GM23248 (cell line): ENCODE measurements at regions not wholly inside any gene's neighbourhood (a gene's known extent, or its start where the extent isn't known, plus 50 kb on each side); places are given as distances from the start of the nearest gene placed in this dataset.

Experiments used
- DNase-seq: peaks from one replicate; pipeline ENCODE4 v3.0.0-alpha.2; 2015
- H2AFZ ChIP-seq: fragments of 200-600 bp; sonication (generic); 2 replicates; pipeline ENCODE4 v1.6.1; 2016; ENCODE audit warnings: antibody characterized with exemption
- H3F3A ChIP-seq: fragments of 200-600 bp; sonication (generic); 2 replicates; pipeline ENCODE4 v1.6.1; 2016; ENCODE audit warnings: mild to moderate bottlenecking, antibody characterized with exemption, mixed run types; ENCODE audit not compliant: insufficient read depth
- H3K27ac ChIP-seq: fragments of 200-600 bp; sonication (generic); 2 replicates; pipeline ENCODE4 v1.5.1; 2016; ENCODE audit warnings: mild to moderate bottlenecking
- H3K27me3 ChIP-seq: fragments of 200-600 bp; sonication (generic); replicated peaks from 2 replicates; pipeline ENCODE4 v1.6.1; 2016; ENCODE audit warnings: mild to moderate bottlenecking; ENCODE audit not compliant: insufficient read depth
- H3K36me3 ChIP-seq: fragments of 200-600 bp; sonication (generic); 2 replicates; pipeline ENCODE4 v1.6.1; 2016; ENCODE audit warnings: low read depth, mild to moderate bottlenecking
- H3K4me1 ChIP-seq: fragments of 200-600 bp; sonication (generic); 2 replicates; pipeline ENCODE4 v1.6.1; 2016; ENCODE audit warnings: mild to moderate bottlenecking; ENCODE audit not compliant: insufficient read depth
- H3K4me2 ChIP-seq: fragments of 200-600 bp; sonication (generic); one replicate; pipeline ENCODE4 v1.6.1; 2016; ENCODE audit warnings: mild to moderate bottlenecking; ENCODE audit not compliant: unreplicated experiment
- H3K4me3 ChIP-seq: fragments of 200-600 bp; sonication (generic); 2 replicates; pipeline ENCODE4 v1.5.1; 2016; ENCODE audit warnings: mild to moderate bottlenecking
- H3K79me2 ChIP-seq: fragments of 200-600 bp; sonication (generic); 2 replicates; pipeline ENCODE4 v1.6.1; 2016; ENCODE audit warnings: mild to moderate bottlenecking; ENCODE audit not compliant: insufficient read depth
- H3K9ac ChIP-seq: fragments of 200-600 bp; sonication (generic); 2 replicates; pipeline ENCODE4 v1.6.1; 2016; ENCODE audit warnings: mild to moderate bottlenecking
- H3K9me2 ChIP-seq: fragments of 200-600 bp; sonication (generic); 2 replicates; pipeline ENCODE4 v1.6.1; 2016; ENCODE audit warnings: mixed run types, mild to moderate bottlenecking, moderate library complexity; ENCODE audit not compliant: insufficient read depth
- H3K9me3 ChIP-seq: fragments of 200-600 bp; sonication (generic); one replicate; pipeline ENCODE4 v1.6.1; 2017; ENCODE audit warnings: low read depth
- H4K20me1 ChIP-seq: fragments of 200-600 bp; sonication (generic); 2 replicates; pipeline ENCODE4 v1.6.0; 2016; ENCODE audit not compliant: insufficient read depth
- EZH2 ChIP-seq: fragments of 200-600 bp; sonication (generic); IDR thresholded peaks from 2 replicates; pipeline ENCODE4 v1.6.1; 2018; ENCODE audit warnings: antibody characterized with exemption, mild to moderate bottlenecking; ENCODE audit not compliant: insufficient read depth, poor library complexity, severe bottlenecking
- EZH2phosphoT487 ChIP-seq: fragments of 200-600 bp; sonication (generic); IDR thresholded peaks from 2 replicates; pipeline ENCODE4 v1.6.1; 2018; ENCODE audit warnings: antibody characterized with exemption, moderate library complexity, mild to moderate bottlenecking, low read depth; ENCODE audit not compliant: insufficient read depth
- WGBS, 2 experiments: methylation state at CpG; one replicate each; pipeline ENCODE4 v1.1.6; 2015 to 2017; ENCODE audit warnings: low lambda C conversion rate in 2 of 2, low coverage in 1 of 2; ENCODE audit errors: missing lambda C conversion rate in 2 of 2; 5-methylcytosine and 5-hydroxymethylcytosine counted together
- in situ Hi-C: fragments of 300-500 bp; cut with MboI; formaldehyde crosslinking; loops from 2 replicates; pipeline ENCODE4 v1.15.0; 2020

DNA sequence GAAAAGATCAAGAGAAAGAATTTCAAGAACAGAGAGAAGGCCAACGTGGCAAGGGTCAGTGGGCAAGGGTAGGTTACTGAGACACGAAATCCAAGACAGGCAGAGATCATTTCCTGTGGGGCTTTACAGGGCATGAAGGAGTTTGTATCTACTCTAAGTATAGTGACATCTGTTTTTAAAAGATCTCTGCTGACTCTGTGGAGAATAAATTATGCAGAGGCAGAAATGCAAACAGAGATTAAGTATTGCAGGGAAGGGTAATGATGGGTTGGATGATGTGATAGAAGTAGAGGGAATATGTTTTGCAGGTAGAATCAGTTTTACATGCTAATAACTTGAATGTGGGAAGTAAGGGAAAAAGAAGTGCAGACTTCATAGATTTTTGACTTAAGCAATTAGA, 243.5 kb downstream of the FRK start:
- DNase-seq: no peak
- H3K9me3 ChIP-seq: no peaks in the 10 kb centered on the region
- H3K9me2 ChIP-seq: no peaks in the 10 kb centered on the region
- no peaks in the 10 kb centered on the region for H3K27me3 ChIP-seq
- TF ChIP-seq EZH2phosphoT487 (no peak), EZH2 (no peak)
- no peak overlapping the region for H3K4me2 ChIP-seq
- WGBS, 2 experiments: 2 to 3% methylated on average over 2 of the region's 2 CpGs
- H4K20me1 ChIP-seq: no peaks in the 10 kb centered on the region
- no peaks in the 10 kb centered on the region for H3F3A ChIP-seq
- in situ Hi-C loops: no loop called here
- H3K36me3 ChIP-seq: no peaks in the 10 kb centered on the region
- no peak overlapping the region for H3K4me3 ChIP-seq
- no peak overlapping the region for H3K27ac ChIP-seq
- no peak overlapping the region for H2AFZ ChIP-seq
- no peaks in the 10 kb centered on the region for H3K79me2 ChIP-seq
- H3K9ac ChIP-seq: no peak overlapping the region
- H3K4me1 ChIP-seq: no peaks in the 10 kb centered on the region

DNA sequence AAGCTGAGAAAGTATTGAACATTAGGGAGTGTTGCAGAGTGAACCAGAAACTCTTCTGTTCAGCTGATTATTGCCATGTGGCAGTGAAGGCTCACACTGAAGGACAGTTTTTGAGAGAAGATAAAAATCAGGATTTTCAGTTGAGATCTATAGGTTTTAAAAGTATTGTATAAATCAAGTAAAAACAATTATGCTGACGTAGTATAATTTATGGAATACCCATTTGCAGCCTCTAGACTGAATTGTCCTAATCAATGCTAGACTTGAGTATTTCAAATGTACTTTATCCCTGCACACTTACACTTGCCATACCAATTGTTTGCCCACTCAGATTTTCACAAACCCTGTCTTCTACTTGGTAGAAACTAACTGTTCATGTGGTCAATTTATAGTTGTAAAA, 245.8 kb downstream of the FRK start:
- Histone ChIP-seq H3K79me2 (no peaks in the 10 kb centered on the region), H3K9me3 (no peaks in the 10 kb centered on the region), H4K20me1 (no peaks in the 10 kb centered on the region), H2AFZ (no peak overlapping the region), H3K4me2 (no peak overlapping the region), H3K9ac (no peak overlapping the region), H3K4me3 (no peak overlapping the region), H3K9me2 (no peaks in the 10 kb centered on the region), H3K27me3 (no peaks in the 10 kb centered on the region), H3K27ac (no peak overlapping the region), H3K4me1 (no peaks in the 10 kb centered on the region), H3K36me3 (no peaks in the 10 kb centered on the region), H3F3A (no peaks in the 10 kb centered on the region)
- WGBS, 2 experiments: 22 to 31% methylated on average over 1 of the region's 1 CpG
- no peak for TF ChIP-seq EZH2phosphoT487
- no peak for TF ChIP-seq EZH2
- in situ Hi-C loops: no loop called here
- no peak for DNase-seq

DNA sequence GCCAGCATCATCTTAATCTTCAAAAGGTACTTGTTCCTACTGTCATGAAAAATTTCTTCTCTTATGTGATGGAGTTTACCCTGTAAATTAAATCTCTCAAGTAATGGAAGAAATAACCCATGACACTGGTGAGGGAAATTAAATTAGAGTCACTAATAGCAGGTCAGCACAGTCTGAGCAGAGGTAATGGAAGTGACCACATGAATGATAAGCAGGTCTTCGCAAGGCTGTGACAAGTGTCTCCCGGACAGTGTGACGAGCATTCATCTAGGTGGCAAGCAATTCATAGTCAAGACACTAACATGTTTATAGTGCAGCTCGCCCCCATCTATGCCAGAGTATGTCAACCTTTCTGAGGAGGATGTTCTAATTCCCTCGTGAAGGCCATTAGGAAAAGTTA, 249.2 kb downstream of the FRK start:
- Histone ChIP-seq H2AFZ (no peak overlapping the region), H3K9me3 (no peaks in the 10 kb centered on the region), H3K9ac (no peak overlapping the region), H4K20me1 (no peaks in the 10 kb centered on the region), H3F3A (no peaks in the 10 kb centered on the region), H3K4me1 (no peaks in the 10 kb centered on the region), H3K27me3 (no peaks in the 10 kb centered on the region), H3K36me3 (no peaks in the 10 kb centered on the region), H3K9me2 (no peaks in the 10 kb centered on the region), H3K27ac (no peak overlapping the region), H3K4me2 (no peak overlapping the region), H3K79me2 (no peaks in the 10 kb centered on the region), H3K4me3 (no peak overlapping the region)
- WGBS, 2 experiments: 15 to 28% methylated on average over 5 of the region's 5 CpGs
- no peak for DNase-seq
- in situ Hi-C loops: no loop called here
- TF ChIP-seq EZH2 (no peak), EZH2phosphoT487 (no peak)

DNA sequence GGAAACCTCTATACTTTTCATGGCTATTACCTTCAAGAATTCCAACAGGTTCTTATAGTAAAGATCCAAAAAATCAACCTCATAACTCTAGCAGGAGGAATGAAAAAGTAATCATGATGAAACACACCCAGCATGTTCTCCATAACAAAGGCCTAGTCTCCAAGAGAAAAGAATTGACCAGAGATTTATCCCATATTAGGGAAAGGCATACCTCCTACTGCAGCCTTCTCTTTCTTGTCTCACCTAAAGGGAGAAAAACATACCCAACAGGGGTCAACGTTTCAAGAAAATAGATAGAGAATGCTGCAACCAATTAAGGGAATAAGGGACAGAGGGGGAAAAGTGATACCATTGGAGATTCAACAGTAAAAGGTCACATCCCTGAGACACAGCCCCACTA, 262.5 kb downstream of the FRK start:
- no peaks in the 10 kb centered on the region for H3K9me3 ChIP-seq
- no peaks in the 10 kb centered on the region for H3K9me2 ChIP-seq
- no peak overlapping the region for H3K4me2 ChIP-seq
- H3K4me3 ChIP-seq: no peak overlapping the region
- no peak overlapping the region for H3K27ac ChIP-seq
- DNase-seq: no peak
- H2AFZ ChIP-seq: no peak overlapping the region
- WGBS, 2 experiments: 4 to 6% methylated on average over 1 of the region's 1 CpG
- no peaks in the 10 kb centered on the region for H3K36me3 ChIP-seq
- H3K4me1 ChIP-seq: no peaks in the 10 kb centered on the region
- H3K27me3 ChIP-seq: no peaks in the 10 kb centered on the region
- TF ChIP-seq EZH2 (no peak), EZH2phosphoT487 (no peak)
- no peak overlapping the region for H3K9ac ChIP-seq
- H3K79me2 ChIP-seq: no peaks in the 10 kb centered on the region
- in situ Hi-C loops: no loop called here
- no peaks in the 10 kb centered on the region for H4K20me1 ChIP-seq
- H3F3A ChIP-seq: no peaks in the 10 kb centered on the region

DNA sequence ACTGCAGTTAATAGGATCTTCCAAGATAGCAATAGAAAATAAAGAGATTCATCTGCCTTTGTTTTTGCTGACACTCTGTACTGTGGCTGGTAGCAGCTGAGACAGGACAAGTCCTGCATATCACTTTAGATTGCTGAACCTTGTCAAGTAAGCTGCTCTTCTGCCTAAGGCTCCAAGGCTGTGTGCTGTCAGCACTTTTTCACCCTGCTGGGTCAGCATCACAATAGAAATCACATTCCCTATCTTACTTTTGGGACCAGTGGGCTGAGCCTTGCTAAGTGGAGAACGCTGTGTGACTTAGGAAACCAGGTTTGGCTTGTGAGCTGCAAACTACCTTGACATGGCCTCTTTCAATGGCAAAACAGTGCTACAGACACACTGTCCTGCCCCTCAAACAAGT, 263.9 kb downstream of the FRK start:
- DNase-seq: no peak
- H3K4me1 ChIP-seq: no peaks in the 10 kb centered on the region
- H3K4me2 ChIP-seq: no peak overlapping the region
- no peak overlapping the region for H2AFZ ChIP-seq
- H4K20me1 ChIP-seq: no peaks in the 10 kb centered on the region
- no peaks in the 10 kb centered on the region for H3K9me3 ChIP-seq
- H3K36me3 ChIP-seq: no peaks in the 10 kb centered on the region
- no peaks in the 10 kb centered on the region for H3K27me3 ChIP-seq
- H3K79me2 ChIP-seq: no peaks in the 10 kb centered on the region
- TF ChIP-seq EZH2 (no peak), EZH2phosphoT487 (no peak)
- in situ Hi-C loops: no loop called here
- no peak overlapping the region for H3K27ac ChIP-seq
- H3K9ac ChIP-seq: no peak overlapping the region
- H3K9me2 ChIP-seq: no peaks in the 10 kb centered on the region
- no peaks in the 10 kb centered on the region for H3F3A ChIP-seq
- 0 to 57% methylated on average over 1 of the region's 1 CpG for WGBS, 2 experiments
- H3K4me3 ChIP-seq: no peak overlapping the region
